Smooth muscle cell (in vitro differentiated cells): ENCODE measurements at regions not wholly inside any gene's neighbourhood (a gene's known extent, or its start where the extent isn't known, plus 50 kb on each side); places are given as distances from the start of the nearest gene placed in this dataset.
A peak's percentile ranks its signal among the peaks of the same experiment; 100 is the strongest.

Experiments used
- DNase-seq: peaks from one replicate; lab custom pipeline; 2025; ENCODE audit not compliant: unreplicated experiment; lab: John Stamatoyannopoulos, UW
- H2AFZ ChIP-seq: fragments of 200-600 bp; sonication (generic); 2 replicates; pipeline ENCODE4 v1.6.0; 2016; ENCODE audit warnings: antibody characterized with exemption, low read depth, mild to moderate bottlenecking
- H3F3A ChIP-seq: fragments of 200-600 bp; sonication (generic); 2 replicates; pipeline ENCODE4 v1.6.0; 2017; ENCODE audit warnings: antibody characterized with exemption, low read depth
- H3K27ac ChIP-seq: fragments of 200-600 bp; sonication (generic); 2 replicates; pipeline ENCODE4 v1.5.1; 2016; ENCODE audit warnings: low read depth, mild to moderate bottlenecking
- H3K27me3 ChIP-seq: fragments of 200-600 bp; sonication (generic); 2 replicates; pipeline ENCODE4 v1.6.1; 2016; ENCODE audit warnings: low read depth, mild to moderate bottlenecking
- H3K36me3 ChIP-seq: fragments of 200-600 bp; sonication (generic); 2 replicates; pipeline ENCODE4 v1.5.1; 2016; ENCODE audit warnings: low read depth
- H3K4me1 ChIP-seq: fragments of 200-600 bp; sonication (generic); 2 replicates; pipeline ENCODE4 v1.5.1; 2016; ENCODE audit warnings: low read depth
- H3K4me2 ChIP-seq: fragments of 200-600 bp; sonication (generic); 2 replicates; pipeline ENCODE4 v1.6.0; 2016; ENCODE audit warnings: mild to moderate bottlenecking
- H3K4me3 ChIP-seq: fragments of 200-600 bp; sonication (generic); 2 replicates; pipeline ENCODE4 v1.5.1; 2016; ENCODE audit warnings: mild to moderate bottlenecking
- H3K79me2 ChIP-seq: fragments of 200-600 bp; sonication (generic); 2 replicates; pipeline ENCODE4 v1.6.0; 2016; ENCODE audit warnings: low read depth, mild to moderate bottlenecking
- H3K9ac ChIP-seq: fragments of 200-600 bp; sonication (generic); 2 replicates; pipeline ENCODE4 v1.6.0; 2016; ENCODE audit warnings: low read depth
- H3K9me3 ChIP-seq: fragments of 200-600 bp; sonication (generic); replicated peaks from 2 replicates; pipeline ENCODE4 v1.5.1; 2016; ENCODE audit warnings: low read depth
- H4K20me1 ChIP-seq: fragments of 200-600 bp; sonication (generic); 2 replicates; pipeline ENCODE4 v1.6.0; 2016; ENCODE audit warnings: low read depth
- CTCF ChIP-seq: fragments of 200-600 bp; sonication (generic); IDR thresholded peaks from 2 replicates; pipeline ENCODE4 v1.5.1; 2017; ENCODE audit warnings: borderline replicate concordance, mild to moderate bottlenecking, antibody characterized with exemption; ENCODE audit not compliant: insufficient read depth, poor library complexity, severe bottlenecking
- WGBS: methylation state at CpG from one replicate; pipeline ENCODE4 v1.1.7; 2016; ENCODE audit warnings: low lambda C conversion rate; 5-methylcytosine and 5-hydroxymethylcytosine counted together

DNA sequence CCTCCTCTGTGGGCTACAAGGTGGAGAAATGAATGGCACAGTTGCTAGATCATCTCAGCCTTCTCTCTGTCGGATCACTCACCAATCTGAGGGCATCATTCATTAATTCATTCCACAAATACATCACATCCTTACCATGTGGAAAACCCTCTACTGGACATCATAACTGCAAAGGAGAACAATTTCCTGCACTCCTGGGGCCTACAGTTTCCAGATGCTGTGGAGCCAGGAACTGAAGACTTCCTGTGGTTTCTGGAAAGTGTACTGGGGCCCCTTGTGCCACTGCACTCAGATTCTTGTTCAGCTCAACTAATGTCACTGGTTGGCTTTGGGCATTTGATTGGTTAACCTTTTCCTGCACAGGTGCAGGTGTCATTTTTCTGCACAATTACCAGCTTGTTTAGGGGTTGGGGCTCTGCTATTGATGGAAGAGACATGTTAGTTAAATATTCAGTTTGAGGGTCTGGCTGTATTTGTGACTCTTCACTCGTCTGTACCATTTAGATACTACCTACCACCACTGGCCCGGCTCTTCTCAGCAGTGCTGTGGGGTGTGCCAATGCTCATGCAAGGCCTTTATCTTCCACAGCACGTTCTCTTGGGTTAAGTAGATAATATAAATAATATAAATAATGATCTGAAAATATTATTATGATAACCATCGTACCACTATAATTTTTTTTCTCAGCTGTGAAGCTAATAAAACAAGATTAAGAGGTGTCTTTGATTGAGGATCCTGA lies 427.3 kb downstream of the TSN start:
- Histone ChIP-seq H3K9ac (no peak overlapping the region), H2AFZ (no peak overlapping the region), H3K27me3 (peaks cover 3% of the 10 kb centered on the region), H3K4me1 (no peaks in the 10 kb centered on the region), H3K9me3 (no peaks in the 10 kb centered on the region), H3K36me3 (no peaks in the 10 kb centered on the region), H3K4me2 (no peak overlapping the region), H3K27ac (no peak overlapping the region), H3K79me2 (no peaks in the 10 kb centered on the region), H4K20me1 (no peaks in the 10 kb centered on the region), H3F3A (no peaks in the 10 kb centered on the region), H3K4me3 (no peak overlapping the region)
- no peak for TF ChIP-seq CTCF
- 87% methylated on average over 5 of the region's 5 CpGs for WGBS
- no peak for DNase-seq

- H2AFZ ChIP-seq = no peak overlapping the region
- no peaks in the 10 kb centered on the region for H4K20me1 ChIP-seq
- H3K9me3 ChIP-seq = no peaks in the 10 kb centered on the region
- H3K4me1 ChIP-seq = no peaks in the 10 kb centered on the region
- H3F3A ChIP-seq = no peaks in the 10 kb centered on the region
- H3K27me3 ChIP-seq = peaks cover 9% of the 10 kb centered on the region
- TF ChIP-seq CTCF = no peak
- no peaks in the 10 kb centered on the region for H3K36me3 ChIP-seq
- no peaks in the 10 kb centered on the region for H3K79me2 ChIP-seq
- H3K4me2 ChIP-seq = no peak overlapping the region
- no peak overlapping the region for H3K27ac ChIP-seq
- no peak overlapping the region for H3K9ac ChIP-seq
- H3K4me3 ChIP-seq = no peak overlapping the region
- DNase-seq = no peak
Observed at GRCh38 chr2:122183890-122184289, 428.4 kb downstream of the TSN start.

DNA sequence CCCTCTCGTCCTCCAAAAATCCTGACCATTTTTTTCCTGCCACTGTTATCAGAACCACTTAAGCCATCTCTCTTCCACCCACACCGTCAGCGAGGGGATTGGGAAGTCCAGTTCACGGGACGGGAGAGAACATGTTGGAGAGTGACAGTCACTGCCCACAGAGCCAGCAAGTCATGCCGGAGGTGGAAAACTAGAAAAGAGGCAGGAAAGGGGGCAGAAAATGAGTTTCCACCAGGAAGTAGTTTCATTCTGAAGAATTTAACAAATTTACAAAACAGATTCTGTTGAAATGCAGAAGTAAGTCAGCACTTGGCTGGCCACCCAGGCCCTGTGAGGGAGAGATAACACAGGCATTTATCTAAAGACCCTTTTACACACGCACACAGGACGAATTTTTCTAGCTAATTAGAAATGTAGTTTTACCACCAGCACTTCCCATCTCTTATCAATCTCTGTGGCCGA lies 431.3 kb downstream of the TSN start:
- Histone ChIP-seq H3K9me3 (no peaks in the 10 kb centered on the region), H3F3A (no peaks in the 10 kb centered on the region), H4K20me1 (no peaks in the 10 kb centered on the region), H3K4me2 (peak overlapping the region; percentile 56), H3K27ac (no peak overlapping the region), H3K27me3 (peaks cover 20% of the 10 kb centered on the region), H2AFZ (peak overlapping the region; percentile 63), H3K4me1 (no peaks in the 10 kb centered on the region), H3K9ac (no peak overlapping the region), H3K79me2 (no peaks in the 10 kb centered on the region), H3K36me3 (no peaks in the 10 kb centered on the region), H3K4me3 (no peak overlapping the region)
- TF ChIP-seq CTCF = no peak
- DNase-seq = no peak
- 13% methylated on average over 9 of the region's 9 CpGs for WGBS

GRCh38 chr2:122191331-122191730 lies 435.9 kb downstream of the TSN start:
- H3K27me3 ChIP-seq = peaks cover 18% of the 10 kb centered on the region
- WGBS = 20% methylated on average over 5 of the region's 5 CpGs
- H3K9me3 ChIP-seq = no peaks in the 10 kb centered on the region
- H3K9ac ChIP-seq = no peak overlapping the region
- H3K4me1 ChIP-seq = no peaks in the 10 kb centered on the region
- no peaks in the 10 kb centered on the region for H3K36me3 ChIP-seq
- H2AFZ ChIP-seq = no peak overlapping the region
- no peak overlapping the region for H3K27ac ChIP-seq
- peak; percentile 44 for TF ChIP-seq CTCF
- H3F3A ChIP-seq = no peaks in the 10 kb centered on the region
- H3K4me2 ChIP-seq = no peak overlapping the region
- no peaks in the 10 kb centered on the region for H4K20me1 ChIP-seq
- no peak overlapping the region for H3K4me3 ChIP-seq
- no peaks in the 10 kb centered on the region for H3K79me2 ChIP-seq
- DNase-seq = peak; percentile 5
